Tongue (tissue), 1 donor: ENCODE measurements at regions not wholly inside any gene's neighbourhood (a gene's known extent, or its start where the extent isn't known, plus 50 kb on each side); places are given as distances from the start of the nearest gene placed in this dataset.
A peak's percentile ranks its signal among the peaks of the same experiment; 100 is the strongest.
"Not testable (repeated sequence)": the region's sequence is repeated elsewhere in the genome, so short reads cannot be mapped to it uniquely, and the experiment has no call there.

ENCODE experiments used
- DNase-seq: peaks from one replicate; pipeline ENCODE4 v3.0.0-alpha.2; 2015

DNA sequence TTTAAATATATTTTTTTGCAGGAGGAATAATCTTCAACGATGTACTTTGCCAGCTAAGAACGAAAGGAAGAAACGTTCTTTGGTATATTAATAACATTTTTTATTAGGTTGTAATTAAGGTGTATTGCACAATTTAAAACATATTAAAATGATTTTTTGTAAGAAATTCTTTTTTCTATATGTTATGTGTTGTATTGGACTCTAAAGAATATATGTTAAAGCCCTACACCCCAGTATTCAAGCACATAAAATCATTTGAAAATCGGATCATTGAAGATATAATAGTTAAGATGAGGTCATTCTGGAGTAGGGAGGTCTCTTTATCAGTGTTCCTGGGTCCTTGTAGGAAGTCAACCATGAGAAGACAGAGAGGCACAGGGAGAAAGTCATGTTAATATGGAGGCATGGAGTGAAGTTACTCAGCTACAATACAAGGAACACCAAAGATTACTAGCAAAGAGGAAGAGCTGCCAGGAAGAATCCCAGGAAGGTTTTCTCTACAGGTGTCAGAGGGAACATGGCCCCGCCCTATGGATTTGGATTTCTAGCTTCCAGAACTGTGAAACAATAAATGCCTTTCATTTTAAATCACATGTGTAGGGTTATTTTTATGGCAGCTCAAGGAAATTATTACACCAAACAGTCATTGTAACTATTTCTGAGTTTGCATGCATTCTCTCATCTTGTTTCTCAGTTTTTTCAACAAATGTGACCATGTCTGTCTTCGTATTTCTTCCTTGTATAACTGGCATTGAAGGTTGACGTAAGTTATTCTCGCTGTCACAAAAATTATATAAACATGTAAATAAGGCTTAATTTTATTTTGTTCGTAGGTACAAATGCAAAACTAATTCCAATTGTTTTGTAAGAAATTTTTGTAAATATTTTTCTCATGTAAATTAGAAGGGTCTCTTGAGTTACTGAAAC, 75.4 kb upstream of the VPREB1 start:
- no peak for DNase-seq

DNA sequence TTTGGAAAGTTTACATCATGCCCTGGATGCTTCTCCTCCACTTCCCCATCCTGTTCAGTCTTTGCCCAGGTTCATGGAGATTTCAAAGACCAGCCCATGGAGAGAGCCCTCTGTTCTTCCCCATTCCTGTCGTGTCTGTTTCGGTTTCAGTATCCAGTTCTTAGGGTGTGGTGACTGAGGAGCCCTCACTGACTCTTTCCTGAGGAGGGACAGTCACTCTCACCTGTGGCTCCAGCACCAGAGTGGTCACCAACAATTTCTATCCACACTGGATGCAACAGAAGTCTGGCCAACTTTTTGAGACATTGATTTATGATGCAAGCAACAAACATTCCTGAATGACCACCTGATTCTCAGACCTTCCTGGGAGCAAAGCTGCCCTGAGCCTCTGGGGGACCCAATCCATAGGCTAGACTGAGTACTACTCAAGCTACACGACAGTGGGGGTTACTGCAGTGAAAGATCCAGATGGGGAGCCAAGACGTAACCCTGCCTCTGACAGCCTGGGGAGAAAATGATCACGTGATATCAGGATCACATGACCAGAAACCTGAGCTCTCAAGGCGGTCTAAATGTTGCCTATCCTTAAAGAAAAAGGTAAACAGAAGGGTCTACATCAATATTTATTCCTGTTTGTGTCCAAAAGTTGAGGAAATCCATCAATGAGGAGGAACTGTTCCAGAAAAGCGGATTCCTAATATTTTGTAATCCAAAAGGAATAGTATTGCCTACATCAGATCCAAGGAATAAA, 76.2 kb upstream of the VPREB1 start:
- peak; percentile 22 for DNase-seq

DNA sequence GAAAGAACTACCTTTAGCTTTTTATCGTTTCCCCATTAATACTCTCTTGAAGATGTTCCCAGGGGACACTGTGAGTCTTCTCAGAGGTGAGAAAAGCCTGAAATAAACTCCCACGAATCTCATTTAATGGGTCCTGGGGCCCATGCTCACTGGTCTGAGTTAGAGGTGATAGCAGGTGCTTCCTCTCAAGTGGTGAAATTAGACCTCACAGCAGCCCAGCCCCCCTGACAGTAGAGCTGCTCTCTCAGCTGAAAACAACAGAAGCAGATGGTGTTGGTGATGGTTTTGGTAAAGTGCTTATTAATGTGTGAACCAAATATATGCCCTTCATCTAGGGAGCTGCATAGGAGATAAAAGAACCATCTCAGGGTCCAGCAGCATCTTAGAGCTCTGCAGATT, 76.8 kb upstream of the VPREB1 start:
- no peak for DNase-seq

DNA sequence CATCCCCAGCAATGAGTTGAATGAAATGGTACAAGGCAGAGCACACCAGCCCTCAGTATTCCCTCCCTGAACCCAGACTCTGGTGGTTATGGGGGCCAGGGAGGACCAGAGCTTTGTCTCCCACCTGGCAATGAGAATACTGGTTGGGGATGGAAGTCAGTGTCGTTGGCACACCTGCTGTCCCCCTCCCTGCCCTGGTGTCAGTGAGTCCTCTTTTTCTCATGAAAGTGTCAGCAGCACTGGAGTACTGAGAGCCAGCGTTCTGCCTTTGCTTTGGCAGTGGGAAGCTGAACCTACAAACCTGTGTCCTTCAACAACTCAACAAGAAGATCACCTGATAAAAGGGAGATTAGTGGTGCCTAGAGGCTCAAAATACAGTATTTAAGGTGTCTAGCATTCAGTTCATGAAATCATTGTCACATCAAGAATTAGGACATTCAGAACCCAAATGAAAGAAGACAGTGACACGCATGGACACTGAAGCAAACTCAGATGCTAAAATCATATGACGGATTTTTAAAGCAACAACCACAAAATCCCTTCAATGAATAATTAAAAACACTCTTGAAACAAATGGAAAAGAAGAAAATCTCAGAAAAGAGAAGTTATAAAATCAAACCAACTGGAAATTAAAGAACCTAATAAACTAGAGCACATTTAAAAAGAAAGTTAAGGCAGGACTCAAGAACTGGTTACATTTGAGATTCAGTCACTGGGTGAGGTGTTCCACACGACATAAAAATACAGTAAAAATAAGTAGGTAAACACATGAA, 77.5 kb upstream of the VPREB1 start:
- no peak for DNase-seq

DNA sequence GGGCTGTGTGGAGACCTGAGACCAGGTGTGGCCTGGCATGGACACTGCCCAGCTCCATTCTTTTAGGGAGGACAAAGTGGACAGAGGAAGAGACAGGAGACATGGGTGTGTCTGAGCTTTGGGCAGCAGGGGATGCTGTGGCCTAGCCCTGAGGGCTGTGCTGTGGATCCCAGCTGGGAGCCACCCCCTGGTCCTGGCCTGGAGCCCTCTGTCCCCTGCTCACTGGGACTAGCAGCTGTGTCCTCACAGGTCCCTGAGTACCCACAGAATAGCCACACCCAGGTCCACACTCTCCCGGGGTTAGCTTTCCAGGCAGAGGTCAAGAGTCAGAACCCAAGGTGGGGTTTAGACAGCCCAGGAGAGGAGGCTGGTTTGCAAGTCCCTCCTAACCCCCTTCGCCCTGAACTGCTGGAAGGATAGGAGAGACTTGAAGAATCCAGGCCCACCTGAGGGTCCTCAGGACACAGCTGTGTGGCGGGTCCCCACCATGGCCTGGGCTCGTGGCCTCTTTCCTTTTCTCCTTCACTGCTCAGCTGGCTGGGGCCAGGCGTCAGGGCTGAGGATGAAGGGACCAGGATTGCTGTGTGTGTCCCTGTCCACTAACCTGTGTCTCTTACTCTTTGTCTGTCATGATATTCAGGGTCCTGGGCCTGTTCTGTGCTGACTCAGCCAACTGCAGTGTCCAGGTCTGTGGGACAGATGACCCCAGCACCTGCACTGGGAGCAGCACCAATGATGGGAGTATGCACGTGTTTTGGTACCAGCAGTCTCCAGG, 78.5 kb upstream of the VPREB1 start:
- no peak for DNase-seq

DNA sequence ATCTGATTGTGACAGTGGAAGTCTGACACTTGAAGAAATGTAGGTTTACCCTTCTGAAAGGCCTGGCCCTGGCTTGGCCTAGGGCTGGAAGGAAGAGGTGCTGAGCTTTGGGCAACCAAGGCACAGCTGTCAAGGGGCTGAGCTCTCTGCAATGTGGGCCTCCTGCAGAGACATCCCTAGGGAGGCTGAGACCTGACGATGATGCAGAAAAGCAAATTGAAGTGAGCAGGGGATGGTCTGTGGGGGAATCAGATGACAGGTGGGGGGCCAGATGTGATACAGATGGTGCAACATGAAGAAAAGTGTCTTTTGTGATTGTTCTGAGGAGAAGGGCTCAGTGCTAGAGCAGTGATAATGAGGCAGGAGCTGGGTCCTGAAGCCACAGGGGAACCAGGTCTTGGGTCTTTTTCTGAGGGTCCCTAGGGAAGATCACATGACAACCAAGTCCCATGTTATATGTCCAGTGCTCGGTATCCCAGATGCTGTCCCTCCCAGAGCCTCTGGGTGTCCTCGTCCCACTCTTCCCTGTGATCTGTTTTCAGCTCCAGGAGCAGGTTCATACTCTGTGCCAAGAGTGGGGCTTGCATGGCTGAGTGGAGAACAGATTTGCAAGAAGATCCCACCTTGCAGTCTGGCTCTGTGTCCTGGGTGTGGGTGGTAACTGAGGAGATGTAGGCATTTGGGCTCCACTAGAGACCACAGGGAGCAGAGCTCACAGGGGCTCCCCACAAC, 79.9 kb upstream of the VPREB1 start:
- no peak for DNase-seq

DNA sequence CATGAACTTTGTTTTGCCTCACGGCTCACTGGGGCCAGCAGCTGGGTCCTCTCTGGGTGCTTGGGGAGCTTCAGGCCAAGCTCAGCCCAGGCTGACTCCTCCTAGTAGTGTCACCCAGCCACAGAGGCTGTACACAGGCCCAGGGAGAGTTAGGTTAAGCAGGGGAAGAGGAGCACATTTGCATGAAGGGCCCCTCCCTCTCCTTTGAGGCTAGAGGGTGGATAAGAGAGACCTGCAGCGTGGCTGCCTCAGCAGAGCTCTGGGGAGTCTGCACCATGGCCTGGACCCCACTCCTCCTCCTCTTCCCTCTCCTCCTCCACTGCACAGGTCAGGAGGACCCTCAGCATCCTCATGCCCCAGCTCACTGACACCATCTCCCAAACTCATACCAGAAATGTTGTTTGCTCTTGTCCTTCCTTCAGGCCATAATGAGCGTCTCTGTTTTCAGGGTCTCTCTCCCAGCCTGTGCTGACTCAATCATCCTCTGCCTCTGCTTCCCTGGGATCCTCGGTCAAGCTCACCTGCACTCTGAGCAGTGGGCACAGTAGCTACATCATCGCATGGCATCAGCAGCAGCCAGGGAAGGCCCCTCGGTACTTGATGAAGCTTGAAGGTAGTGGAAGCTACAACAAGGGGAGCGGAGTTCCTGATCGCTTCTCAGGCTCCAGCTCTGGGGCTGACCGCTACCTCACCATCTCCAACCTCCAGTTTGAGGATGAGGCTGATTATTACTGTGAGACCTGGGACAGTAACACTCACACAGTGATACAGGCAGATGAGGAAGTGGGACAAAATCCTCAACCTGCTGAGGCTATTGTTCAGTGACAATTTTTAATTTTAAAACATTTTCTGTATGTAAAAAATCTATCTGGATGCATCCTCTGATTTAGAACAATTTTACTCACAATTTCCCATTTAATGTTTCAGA, 82.4 kb upstream of the VPREB1 start:
- no peak for DNase-seq

DNA sequence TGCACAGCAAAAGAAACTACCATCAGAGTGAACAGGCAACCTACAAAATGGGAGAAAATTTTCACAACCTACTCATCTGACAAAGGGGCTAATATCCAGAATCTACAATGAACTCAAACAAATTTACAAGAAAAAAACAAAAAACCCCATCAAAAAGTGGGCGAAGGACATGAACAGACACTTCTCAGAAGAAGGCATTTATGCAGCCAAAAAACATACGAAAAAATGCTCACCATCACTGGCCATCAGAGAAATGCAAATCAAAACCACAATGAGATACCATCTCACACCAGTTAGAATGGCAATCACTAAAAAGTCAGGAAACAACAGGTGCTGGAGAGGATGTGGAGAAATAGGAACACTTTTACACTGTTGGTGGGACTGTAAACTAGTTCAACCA, 83.8 kb upstream of the VPREB1 start:
- not testable (repeated sequence) for DNase-seq

DNA sequence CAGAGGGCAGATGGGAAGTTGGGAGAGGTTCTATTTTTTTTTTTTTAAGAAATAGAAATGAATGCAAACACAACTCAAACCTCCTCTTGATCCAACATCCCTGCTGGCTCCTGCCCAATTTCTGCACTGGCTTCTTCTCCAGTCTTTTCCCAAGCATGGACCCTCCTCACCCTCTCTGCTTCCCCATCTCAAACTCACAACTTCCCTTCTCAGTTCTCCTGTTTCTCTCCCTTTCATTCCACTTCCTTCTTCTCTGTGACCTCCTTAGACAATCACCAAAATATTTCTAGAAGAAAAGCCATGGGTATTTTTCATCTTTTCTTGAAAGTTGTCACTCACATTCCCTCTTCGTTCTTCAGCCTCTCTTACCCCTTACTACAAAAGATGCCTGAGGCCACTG, 85.2 kb upstream of the VPREB1 start:
- DNase-seq = no peak

DNA sequence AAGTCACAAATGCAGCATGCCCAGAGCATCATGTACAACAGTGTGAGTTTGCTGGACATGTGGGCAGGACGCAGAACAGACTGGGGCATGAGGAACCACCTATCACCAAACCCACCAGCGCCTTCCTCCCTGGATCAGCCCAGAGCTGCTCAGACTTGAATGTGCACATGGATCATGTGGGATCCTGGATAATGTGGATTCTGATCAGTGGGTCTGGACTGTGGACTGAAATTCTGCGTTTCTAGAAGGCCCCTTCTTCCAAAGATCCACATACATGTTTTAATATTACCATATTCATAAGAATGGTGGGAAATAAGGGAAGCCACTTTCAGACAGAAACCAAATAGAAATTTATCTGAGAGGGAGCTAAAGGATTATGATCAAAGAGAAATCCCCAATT, 85.6 kb upstream of the VPREB1 start:
- no peak for DNase-seq

DNA sequence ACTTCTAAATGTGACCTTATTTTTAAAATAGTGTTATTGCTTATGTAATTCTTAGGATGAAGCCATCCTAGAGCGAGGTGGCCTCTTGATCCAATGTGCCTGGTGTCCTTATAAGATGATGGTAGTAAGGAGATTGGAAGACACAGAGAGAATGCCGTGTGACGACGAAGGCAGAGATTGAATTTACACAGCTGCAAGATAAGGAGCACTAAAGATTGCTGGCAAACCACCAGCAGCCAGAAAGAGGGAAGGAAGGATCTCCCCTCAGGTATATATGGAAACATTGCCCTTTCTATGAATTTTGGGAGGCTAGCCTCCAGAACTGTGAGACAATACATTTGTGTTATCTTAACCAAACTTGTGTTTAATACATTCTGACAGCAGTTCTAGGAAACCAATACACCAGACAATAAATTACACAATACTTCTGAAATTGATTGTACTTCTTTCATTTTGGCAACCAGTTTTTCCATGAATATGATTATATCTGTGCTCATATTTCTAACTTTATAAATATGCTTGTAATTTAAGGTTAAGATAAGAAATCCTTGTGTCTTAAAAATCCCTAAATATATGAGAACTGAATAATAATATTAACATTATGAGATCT, 86.3 kb upstream of the VPREB1 start:
- DNase-seq = no peak

DNA sequence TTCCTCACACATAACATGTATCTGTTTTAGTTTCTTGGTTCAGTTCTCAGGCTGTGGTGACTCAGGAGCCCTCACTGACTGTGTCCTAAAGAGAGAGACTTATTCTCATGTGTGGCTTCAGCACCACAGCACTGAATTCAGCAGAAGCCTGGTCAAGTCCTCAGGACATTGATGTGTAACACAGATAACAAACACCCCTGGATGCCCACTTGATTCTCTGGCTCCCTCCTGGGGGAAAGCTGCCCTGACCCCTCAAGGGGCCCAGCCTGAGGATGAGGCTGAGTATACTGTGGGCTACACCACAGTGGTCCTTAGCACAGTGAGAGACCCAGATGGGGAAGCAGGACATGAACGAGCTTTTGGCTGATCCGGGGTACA, 87.2 kb upstream of the VPREB1 start:
- no peak for DNase-seq

DNA sequence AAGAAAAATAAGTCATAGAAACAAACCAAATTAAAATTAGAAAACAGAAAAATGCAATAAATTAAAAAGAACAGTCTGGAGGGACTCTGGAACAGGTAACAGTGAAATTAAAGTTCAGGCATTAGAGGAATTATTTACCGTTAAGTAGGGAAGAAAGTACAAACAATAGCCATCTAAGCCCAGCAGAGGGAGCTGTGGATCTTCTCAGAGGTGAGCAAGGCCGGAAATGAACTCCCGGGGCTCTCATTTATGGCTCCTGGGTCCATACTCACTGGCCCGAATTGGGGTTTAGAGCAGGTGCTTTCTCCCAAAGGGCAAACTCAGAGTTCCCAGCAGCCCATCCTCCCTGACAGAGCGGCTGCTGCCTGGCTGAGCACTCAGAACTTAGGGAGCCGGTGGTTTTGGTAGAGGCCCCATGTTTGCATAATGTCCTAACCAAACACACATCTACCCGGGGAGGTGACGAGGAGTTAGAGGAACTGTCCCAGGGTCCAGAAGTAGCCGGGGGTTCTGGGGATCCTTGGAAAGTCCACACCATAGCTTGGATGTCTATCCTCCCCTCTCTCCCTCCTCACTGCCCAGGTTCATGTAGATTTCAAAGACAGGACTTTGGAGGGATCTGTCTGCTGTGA, 87.8 kb upstream of the VPREB1 start:
- peak; percentile 74 for DNase-seq

DNA sequence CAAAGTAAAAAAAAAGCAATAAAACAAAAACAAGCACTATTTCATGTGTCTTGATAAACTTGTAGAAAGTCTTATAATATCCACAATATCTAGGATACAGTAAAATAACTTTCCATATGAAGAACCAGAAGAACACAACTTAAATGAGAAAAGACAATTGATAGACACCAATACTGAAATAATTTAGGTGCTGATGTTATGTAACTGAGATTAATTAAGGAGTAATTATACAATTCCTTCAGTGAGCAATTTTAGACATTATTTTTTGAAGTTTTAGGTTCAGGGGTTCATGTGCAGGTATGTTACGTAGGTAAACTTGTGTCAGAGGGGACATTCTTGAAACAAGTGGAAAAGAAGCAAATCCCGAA, 88.3 kb upstream of the VPREB1 start:
- no peak for DNase-seq

DNA sequence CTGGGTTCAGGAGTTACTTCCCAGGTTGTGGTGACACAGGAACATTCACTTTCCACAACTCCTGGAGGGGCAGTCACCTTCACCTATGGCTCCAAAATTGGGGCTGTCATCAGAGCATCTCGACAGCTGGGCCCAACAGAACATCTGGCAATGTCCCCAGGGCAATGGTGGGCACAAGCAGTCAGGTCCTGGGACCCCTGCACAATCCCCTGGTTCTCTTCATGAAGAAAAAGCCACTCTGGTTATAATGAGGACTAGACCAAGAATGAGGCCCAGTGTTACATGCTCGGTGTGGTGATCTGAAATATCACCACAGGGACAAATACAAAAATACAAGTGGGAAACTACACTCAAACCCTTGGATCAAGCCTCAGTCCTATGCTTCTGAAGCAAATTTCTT, 89.0 kb upstream of the VPREB1 start:
- DNase-seq = no peak

DNA sequence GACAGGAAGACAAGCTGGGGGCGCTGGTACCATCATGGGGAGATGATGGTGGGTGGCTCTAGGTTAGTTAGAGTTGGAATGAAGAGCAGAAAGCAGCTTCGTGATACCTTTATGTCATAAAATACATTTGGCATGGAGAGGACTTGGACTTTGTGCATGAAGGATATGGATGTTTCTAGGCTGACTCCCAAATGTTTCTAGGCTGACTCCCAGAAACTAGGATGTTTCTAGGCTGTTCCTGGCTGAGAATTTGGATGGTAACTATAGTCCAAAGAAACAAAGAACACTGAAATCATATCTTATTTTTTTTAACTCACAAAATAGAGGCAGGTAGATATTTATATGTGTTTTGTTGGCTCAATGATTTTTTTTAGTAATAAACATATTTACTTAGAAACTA, 89.4 kb upstream of the VPREB1 start:
- DNase-seq = no peak

DNA sequence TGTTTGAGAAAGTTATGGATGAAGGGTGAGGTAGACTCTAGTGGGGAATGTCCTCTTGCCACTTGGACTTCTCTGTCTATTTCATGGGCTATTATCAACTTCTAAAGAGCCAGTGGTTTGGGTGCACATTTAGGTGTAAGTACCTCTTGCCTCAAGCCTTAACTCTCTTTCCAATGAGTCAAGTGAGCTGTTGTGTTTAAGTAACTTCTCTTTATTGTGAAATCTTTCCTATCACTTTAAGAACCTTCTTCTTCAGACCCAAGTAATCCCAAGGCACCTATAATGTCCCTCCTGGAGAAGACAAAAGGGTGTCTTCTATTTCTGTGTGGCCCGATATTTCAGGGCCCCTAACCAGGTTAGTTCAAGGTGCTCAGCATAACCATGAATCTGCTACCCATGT, 90.5 kb upstream of the VPREB1 start:
- no peak for DNase-seq

DNA sequence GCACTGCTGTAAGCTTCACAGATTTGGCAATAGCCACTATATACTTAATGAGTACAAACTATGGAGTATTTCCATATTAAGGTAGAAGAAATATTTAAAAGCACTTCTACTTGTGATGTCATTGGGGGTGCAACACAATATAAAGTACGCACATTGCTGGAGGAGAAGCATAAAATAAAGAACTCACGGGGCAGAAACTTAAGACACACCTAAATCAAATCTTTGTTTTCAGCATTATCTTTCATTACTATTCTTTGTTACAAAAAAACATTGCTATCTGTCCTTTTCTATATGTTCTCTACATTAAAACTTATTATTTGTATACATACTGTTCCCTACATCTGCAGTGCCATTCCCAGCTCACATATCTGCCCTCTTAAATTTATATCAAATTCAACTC, 93.3 kb upstream of the VPREB1 start:
- DNase-seq = no peak

DNA sequence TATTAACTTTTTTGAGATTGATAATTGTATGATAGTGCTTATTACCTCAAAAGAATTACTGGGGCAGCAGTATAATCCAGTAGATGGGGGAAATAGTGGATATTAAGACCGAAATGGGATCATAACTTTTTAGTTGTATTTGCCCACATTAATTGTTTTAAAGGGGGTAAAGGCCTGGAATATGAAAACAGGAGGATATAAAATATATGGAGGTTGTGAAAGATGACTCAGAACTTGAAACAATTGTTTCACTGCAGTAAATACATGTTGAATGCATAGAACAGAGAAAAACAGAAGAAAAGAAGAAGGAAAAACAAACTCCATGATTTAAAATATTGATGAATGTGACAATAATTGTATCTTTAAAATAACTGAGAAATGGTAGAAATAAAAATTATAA, 94.1 kb upstream of the VPREB1 start:
- no peak for DNase-seq
